ENCODE measurements at regions not wholly inside any gene's neighbourhood (a gene's known extent, or its start where the extent isn't known, plus 50 kb on each side); places are given as distances from the start of the nearest gene placed in this dataset.

DNA sequence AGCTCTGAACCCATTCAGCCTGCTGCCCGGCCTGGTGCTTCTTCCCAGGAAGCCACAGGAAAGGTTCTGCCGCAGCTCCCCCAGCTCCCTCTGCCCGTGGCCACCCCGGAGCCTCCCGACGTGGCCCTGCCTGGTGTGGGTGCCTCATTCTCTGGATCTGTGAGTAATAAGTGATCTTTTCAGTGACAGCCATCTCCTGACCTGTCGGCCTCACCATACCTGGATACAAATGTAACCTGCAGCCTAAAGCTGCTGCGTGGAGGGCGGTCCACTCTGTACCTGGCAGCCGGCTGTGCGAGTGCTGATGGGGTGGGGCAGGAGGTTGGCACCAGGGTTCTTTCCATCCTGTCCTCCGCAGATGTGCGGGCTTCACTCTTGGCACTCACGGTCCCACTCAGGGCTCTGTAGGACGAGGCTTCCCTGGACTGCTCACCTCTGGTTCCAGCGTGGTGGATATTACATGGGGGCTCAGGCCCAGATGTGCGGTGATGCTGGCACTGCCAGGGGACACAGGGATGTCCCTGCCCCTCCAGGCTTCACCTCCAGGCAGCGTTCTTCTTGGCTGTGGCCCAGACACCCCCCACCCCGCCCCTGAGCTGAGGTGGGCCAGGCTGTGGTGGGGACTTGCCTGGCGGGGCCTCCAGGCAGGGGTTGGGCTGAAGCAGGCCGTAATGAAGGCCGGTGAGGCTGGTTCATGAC, 748.5 kb downstream of the BRD1 start:
- H3K27ac ChIP-seq: no peak overlapping the region
- TF ChIP-seq ZFX (IDR thresholded peaks at IDR 0.05; ENCODE audit: borderline replicate concordance): no peak
- TF ChIP-seq, protein P1, sequence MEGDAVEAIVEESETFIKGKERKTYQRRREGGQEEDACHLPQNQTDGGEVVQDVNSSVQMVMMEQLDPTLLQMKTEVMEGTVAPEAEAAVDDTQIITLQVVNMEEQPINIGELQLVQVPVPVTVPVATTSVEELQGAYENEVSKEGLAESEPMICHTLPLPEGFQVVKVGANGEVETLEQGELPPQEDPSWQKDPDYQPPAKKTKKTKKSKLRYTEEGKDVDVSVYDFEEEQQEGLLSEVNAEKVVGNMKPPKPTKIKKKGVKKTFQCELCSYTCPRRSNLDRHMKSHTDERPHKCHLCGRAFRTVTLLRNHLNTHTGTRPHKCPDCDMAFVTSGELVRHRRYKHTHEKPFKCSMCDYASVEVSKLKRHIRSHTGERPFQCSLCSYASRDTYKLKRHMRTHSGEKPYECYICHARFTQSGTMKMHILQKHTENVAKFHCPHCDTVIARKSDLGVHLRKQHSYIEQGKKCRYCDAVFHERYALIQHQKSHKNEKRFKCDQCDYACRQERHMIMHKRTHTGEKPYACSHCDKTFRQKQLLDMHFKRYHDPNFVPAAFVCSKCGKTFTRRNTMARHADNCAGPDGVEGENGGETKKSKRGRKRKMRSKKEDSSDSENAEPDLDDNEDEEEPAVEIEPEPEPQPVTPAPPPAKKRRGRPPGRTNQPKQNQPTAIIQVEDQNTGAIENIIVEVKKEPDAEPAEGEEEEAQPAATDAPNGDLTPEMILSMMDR (IDR thresholded peaks at IDR 0.05): no peak

DNA sequence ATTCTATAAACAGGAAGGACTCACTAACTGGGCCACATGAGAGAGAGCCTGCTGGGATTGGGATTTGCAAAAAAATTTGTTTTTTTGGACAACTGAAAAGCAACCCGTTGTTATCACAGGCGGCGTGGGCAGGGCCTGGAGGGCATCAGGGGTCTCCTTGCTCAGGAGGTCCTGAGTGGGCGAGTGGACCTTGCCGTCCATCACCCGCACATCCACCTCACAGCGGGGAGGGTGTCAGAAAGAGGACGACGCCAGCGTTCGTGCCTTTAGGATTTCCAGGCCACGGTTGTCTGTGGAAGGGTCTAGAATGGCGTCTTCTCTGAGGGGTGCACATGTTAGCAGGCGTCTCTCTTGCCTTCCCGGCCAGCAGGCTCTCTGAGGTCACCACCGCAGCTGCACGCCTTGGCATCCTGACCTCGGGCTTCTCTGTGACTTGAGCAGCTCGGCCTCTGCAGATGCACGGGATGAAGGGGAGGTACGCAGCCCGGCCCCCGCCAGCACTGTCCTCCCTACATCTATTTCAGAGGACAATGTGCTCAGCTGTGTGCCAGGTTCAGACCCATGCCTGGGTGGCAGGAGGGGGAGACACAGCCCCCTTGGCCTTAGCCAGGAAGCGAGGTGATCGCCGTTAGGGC, 749.5 kb downstream of the BRD1 start:
- no peak for TF ChIP-seq ZFX (IDR thresholded peaks at IDR 0.05; ENCODE audit: borderline replicate concordance)
- TF ChIP-seq, protein P1 (IDR thresholded peaks at IDR 0.05): no peak
- H3K27ac ChIP-seq: no peak overlapping the region

DNA sequence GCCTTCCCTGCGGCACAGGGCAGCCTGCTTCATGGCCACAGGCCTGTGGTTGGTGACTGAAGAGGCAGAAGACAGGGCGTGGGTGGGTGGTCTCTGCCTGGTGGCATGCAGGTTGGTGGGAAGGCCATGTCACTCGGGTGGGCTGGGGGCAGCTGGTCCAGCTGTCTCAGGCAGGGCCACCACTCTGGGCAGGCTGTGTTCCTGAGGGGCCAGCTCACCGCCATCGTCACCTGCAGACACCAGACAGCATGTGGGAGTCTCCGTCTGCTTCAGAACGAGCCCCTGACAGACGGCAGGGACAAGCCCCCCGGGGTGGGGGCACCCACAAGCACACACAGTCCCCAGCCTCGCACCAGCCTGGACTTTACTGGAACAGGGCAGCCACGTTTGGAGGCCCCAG, 750.1 kb downstream of the BRD1 start:
- no peak overlapping the region for H3K27ac ChIP-seq
- TF ChIP-seq, protein P1 (IDR thresholded peaks at IDR 0.05): no peak
- TF ChIP-seq ZFX (IDR thresholded peaks at IDR 0.05; ENCODE audit: borderline replicate concordance): no peak

DNA sequence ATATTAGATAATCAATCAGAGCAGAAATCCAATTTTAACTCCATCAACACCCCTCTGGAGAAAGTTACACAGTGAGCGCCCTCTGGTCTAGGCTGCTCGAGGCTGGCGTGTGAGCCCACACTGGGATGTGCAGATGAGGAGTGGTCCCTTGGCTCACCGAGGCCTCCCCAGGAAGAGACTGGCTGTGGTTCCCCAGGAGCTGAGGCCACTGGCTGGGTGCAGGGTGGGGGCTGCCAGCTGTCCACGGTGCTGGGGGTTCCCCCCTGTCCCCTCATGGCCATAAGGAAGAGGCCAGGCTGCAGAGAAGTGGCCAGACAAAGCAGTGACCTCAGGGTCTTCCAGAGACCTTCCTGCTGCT, 750.7 kb downstream of the BRD1 start:
- no peak overlapping the region for H3K27ac ChIP-seq
- TF ChIP-seq, protein P1 (IDR thresholded peaks at IDR 0.05): no peak
- no peak for TF ChIP-seq ZFX (IDR thresholded peaks at IDR 0.05; ENCODE audit: borderline replicate concordance)

DNA sequence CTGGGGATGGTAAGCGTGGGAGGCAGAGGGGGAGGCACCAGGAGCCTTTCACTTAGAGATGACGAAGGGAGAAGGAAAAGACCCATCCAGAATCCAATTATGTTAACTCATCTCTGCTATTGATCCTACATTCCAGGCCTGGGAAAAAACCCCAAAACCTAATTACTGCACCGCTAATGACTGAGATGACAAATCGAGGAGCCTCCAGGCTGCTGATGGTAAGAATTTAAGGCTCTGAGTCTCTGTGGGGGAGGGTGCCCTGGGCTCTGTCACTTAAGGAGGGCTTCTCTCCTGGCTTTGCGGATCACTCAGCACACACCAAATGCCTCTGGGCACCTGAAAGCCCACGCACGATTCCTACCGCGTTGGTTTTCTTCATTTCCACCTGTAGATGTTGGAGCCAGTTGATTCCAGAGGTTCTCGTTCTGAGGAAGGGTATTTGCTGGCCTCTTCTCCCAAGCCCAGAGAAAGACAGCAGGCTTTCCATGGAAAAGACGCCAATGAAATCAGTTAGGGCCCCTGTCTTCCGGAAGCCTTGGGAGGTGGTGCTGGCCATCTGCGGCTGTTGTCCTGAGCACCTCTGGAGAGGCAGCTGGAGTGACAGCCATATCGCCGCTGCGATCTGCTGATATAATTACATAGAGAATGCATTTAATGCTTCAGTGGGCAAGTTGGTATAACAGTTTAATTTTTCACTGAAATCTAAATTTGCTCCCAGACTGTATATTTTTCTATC, 751.2 kb downstream of the BRD1 start:
- TF ChIP-seq, protein P1 (IDR thresholded peaks at IDR 0.05): no peak
- TF ChIP-seq ZFX (IDR thresholded peaks at IDR 0.05; ENCODE audit: borderline replicate concordance): no peak
- no peak overlapping the region for H3K27ac ChIP-seq

DNA sequence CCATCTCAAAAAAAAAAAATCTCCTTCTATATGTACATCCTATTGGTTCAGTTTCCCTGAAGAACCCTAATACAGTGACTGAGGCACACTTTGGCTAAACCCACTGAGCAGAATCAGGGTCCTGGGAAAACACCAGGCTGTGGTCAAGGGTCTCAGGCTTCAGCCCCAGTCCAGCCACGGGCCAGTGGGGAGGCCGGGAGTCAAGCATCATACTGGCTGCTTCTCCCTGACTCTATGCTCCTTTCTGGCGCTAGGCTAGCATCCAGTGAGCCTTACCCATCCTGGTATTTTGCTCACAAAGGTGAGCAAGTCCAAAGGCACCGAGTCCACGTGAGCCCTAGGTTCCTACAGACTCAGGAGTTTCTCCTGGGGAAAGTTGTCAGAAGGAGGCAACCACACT, 752.5 kb downstream of the BRD1 start:
- no peak overlapping the region for H3K27ac ChIP-seq
- TF ChIP-seq ZFX (IDR thresholded peaks at IDR 0.05; ENCODE audit: borderline replicate concordance): no peak
- TF ChIP-seq, protein P1 (IDR thresholded peaks at IDR 0.05): no peak
